ENCODE measurements at regions not wholly inside any gene's neighbourhood (a gene's known extent, or its start where the extent isn't known, plus 50 kb on each side); places are given as distances from the start of the nearest gene placed in this dataset.

GRCh38 chr3:164048451-164048850 lies 1029.8 kb downstream of the SI start:
- H3K9me3 ChIP-seq = no peaks in the 10 kb centered on the region
- H3K27ac ChIP-seq (replicated peaks in 1 of 4) = no peak overlapping the region
- WGBS = 94% methylated on average over 4 of the region's 4 CpGs
- no peak overlapping the region for H3K4me3 ChIP-seq
- TF ChIP-seq POLR2AphosphoS5 (IDR thresholded peaks at IDR 0.05) (no peak), EP300 (IDR thresholded peaks at IDR 0.05) (no peak), POLR2A (IDR thresholded peaks at IDR 0.05; ENCODE audit: low read depth) (no peak), CTCF (IDR thresholded peaks at IDR 0.05) (no peak)
- intact Hi-C loops (cut with DNase I) = no loop called here
- H3K4me1 ChIP-seq = no peaks in the 10 kb centered on the region
- H3K27me3 ChIP-seq = no peaks in the 10 kb centered on the region
- no peaks in the 10 kb centered on the region for H3K36me3 ChIP-seq
- DNase-seq (ENCODE audit: extremely low spot score) = no peak

- intact Hi-C loops (cut with DNase I) = no loop called here
- H3K27me3 ChIP-seq = no peaks in the 10 kb centered on the region
- TF ChIP-seq POLR2AphosphoS5 (IDR thresholded peaks at IDR 0.05) = no peak
- no peak for TF ChIP-seq POLR2A (IDR thresholded peaks at IDR 0.05; ENCODE audit: low read depth)
- TF ChIP-seq EP300 (IDR thresholded peaks at IDR 0.05) = no peak
- no peak for TF ChIP-seq CTCF (IDR thresholded peaks at IDR 0.05)
- 78% methylated on average over 2 of the region's 2 CpGs for WGBS
- no peaks in the 10 kb centered on the region for H3K36me3 ChIP-seq
- H3K4me3 ChIP-seq = no peak overlapping the region
- H3K27ac ChIP-seq (replicated peaks in 1 of 4) = no peak overlapping the region
- no peaks in the 10 kb centered on the region for H3K4me1 ChIP-seq
- DNase-seq (ENCODE audit: extremely low spot score) = no peak
- no peaks in the 10 kb centered on the region for H3K9me3 ChIP-seq
Observed at GRCh38 chr3:164040991-164041390, 1037.3 kb downstream of the SI start.

GRCh38 chr3:164030194-164030593 lies 1048.1 kb downstream of the SI start:
- H3K9me3 ChIP-seq = no peaks in the 10 kb centered on the region
- WGBS = 76% methylated on average over 4 of the region's 4 CpGs
- H3K27me3 ChIP-seq = no peaks in the 10 kb centered on the region
- TF ChIP-seq POLR2A (IDR thresholded peaks at IDR 0.05; ENCODE audit: low read depth) (no peak), CTCF (IDR thresholded peaks at IDR 0.05) (no peak), POLR2AphosphoS5 (IDR thresholded peaks at IDR 0.05) (no peak), EP300 (IDR thresholded peaks at IDR 0.05) (no peak)
- H3K4me3 ChIP-seq = no peak overlapping the region
- intact Hi-C loops (cut with DNase I) = no loop called here
- no peak for DNase-seq (ENCODE audit: extremely low spot score)
- H3K4me1 ChIP-seq = no peaks in the 10 kb centered on the region
- no peaks in the 10 kb centered on the region for H3K36me3 ChIP-seq
- H3K27ac ChIP-seq (replicated peaks in 1 of 4) = no peak overlapping the region

- no peaks in the 10 kb centered on the region for H3K4me1 ChIP-seq
- H3K9me3 ChIP-seq = no peaks in the 10 kb centered on the region
- no peaks in the 10 kb centered on the region for H3K36me3 ChIP-seq
- intact Hi-C loops (cut with DNase I) = no loop called here
- DNase-seq (ENCODE audit: extremely low spot score) = no peak
- H3K27ac ChIP-seq (replicated peaks in 1 of 4) = no peak overlapping the region
- H3K4me3 ChIP-seq = no peak overlapping the region
- no peaks in the 10 kb centered on the region for H3K27me3 ChIP-seq
- TF ChIP-seq POLR2A (IDR thresholded peaks at IDR 0.05; ENCODE audit: low read depth) (no peak), CTCF (IDR thresholded peaks at IDR 0.05) (no peak), POLR2AphosphoS5 (IDR thresholded peaks at IDR 0.05) (no peak), EP300 (IDR thresholded peaks at IDR 0.05) (no peak)
- 82% methylated on average over 10 of the region's 10 CpGs for WGBS
Observed at GRCh38 chr3:164024786-164025185, 1053.5 kb downstream of the SI start.

GRCh38 chr3:164023480-164023879 lies 1054.8 kb downstream of the SI start:
- no peaks in the 10 kb centered on the region for H3K9me3 ChIP-seq
- no peak for DNase-seq (ENCODE audit: extremely low spot score)
- intact Hi-C loops (cut with DNase I) = no loop called here
- H3K4me3 ChIP-seq = no peak overlapping the region
- TF ChIP-seq EP300 (IDR thresholded peaks at IDR 0.05) (no peak), CTCF (IDR thresholded peaks at IDR 0.05) (no peak), POLR2AphosphoS5 (IDR thresholded peaks at IDR 0.05) (no peak), POLR2A (IDR thresholded peaks at IDR 0.05; ENCODE audit: low read depth) (no peak)
- H3K36me3 ChIP-seq = no peaks in the 10 kb centered on the region
- no peaks in the 10 kb centered on the region for H3K27me3 ChIP-seq
- 97% methylated on average over 2 of the region's 4 CpGs for WGBS
- no peaks in the 10 kb centered on the region for H3K4me1 ChIP-seq
- H3K27ac ChIP-seq (replicated peaks in 1 of 4) = no peak overlapping the region
